ENCODE measurements at regions not wholly inside any gene's neighbourhood (a gene's known extent, or its start where the extent isn't known, plus 50 kb on each side); places are given as distances from the start of the nearest gene placed in this dataset.

DNA sequence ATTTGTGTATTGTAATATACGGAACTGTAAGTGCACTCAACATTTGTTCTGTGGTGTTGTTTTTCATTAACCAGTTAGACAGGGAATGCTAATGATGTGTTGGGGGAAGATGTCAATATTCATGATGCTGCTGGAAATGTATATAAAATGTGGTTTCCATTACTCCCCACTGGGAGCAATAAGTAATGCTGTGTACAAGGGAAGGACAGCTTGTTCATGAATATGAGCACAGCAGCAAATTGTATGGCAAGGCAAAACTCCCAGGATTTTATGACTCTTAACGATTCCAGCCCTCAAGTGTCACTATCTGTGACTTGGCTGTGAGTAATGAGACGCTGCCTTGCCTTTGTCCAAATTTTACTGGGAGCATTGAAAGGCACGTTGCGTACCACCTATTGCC is 312.4 kb upstream of the DDX18 start:
- 40 to 47% methylated on average over 5 of the region's 5 CpGs for WGBS, 2 donors
- no peaks in the 10 kb centered on the region for H3K27me3 ChIP-seq (ENCODE audit: control insufficient read depth in 1 of 2, insufficient read depth in 2 of 2, low read length in 1 of 2)
- no peaks in the 10 kb centered on the region for H3K4me1 ChIP-seq (ENCODE audit: control insufficient read depth in 1 of 2, insufficient read depth in 2 of 2, low read length in 2 of 2)
- no peaks in the 10 kb centered on the region for H3K36me3 ChIP-seq (ENCODE audit: control insufficient read depth in 1 of 2, insufficient read depth in 2 of 2, low read length in 1 of 2)
- no peak overlapping the region for H3K27ac ChIP-seq (ENCODE audit: low read depth in 1 of 2, low read length in 2 of 2)
- intact Hi-C loops (cut with DNase I), result no loop called here
- H3K4me3 ChIP-seq (ENCODE audit: low read length in 2 of 2), result no peak overlapping the region
- ATAC-seq (ENCODE audit: low FRiP score) (no peak), DNase-seq (no peak)
- no peaks in the 10 kb centered on the region for H3K9me3 ChIP-seq (ENCODE audit: control insufficient read depth, low read length)

DNA sequence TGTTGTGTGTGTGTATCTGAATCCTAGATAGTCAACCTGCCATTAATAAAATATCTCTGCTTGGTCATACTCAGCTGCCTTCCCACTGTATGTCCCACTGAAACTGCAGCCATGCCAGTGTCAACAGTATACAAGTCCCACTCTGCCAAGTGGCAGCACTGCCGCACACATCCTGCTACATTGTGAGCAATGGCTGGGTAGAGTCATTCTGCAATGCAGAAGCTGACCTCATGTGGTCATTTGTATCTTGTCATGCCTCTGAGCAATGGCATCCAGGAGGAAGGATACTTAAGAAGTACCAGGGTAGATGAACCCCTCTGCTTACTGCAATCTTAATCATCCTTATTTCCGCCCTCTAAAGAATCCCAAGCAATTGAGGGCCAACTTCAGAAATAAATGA is 302.2 kb upstream of the DDX18 start:
- Histone ChIP-seq H3K27ac (ENCODE audit: low read depth in 1 of 2, low read length in 2 of 2) (no peak overlapping the region), H3K9me3 (ENCODE audit: control insufficient read depth, low read length) (no peaks in the 10 kb centered on the region), H3K27me3 (ENCODE audit: control insufficient read depth in 1 of 2, insufficient read depth in 2 of 2, low read length in 1 of 2) (no peaks in the 10 kb centered on the region), H3K4me1 (ENCODE audit: control insufficient read depth in 1 of 2, insufficient read depth in 2 of 2, low read length in 2 of 2) (no peaks in the 10 kb centered on the region), H3K36me3 (ENCODE audit: control insufficient read depth in 1 of 2, insufficient read depth in 2 of 2, low read length in 1 of 2) (no peaks in the 10 kb centered on the region), H3K4me3 (ENCODE audit: low read length in 2 of 2) (no peak overlapping the region)
- ATAC-seq (ENCODE audit: low FRiP score), result no peak
- DNase-seq, result no peak
- intact Hi-C loops (cut with DNase I), result no loop called here
- 57 to 59% methylated on average over 2 of the region's 2 CpGs for WGBS, 2 donors

DNA sequence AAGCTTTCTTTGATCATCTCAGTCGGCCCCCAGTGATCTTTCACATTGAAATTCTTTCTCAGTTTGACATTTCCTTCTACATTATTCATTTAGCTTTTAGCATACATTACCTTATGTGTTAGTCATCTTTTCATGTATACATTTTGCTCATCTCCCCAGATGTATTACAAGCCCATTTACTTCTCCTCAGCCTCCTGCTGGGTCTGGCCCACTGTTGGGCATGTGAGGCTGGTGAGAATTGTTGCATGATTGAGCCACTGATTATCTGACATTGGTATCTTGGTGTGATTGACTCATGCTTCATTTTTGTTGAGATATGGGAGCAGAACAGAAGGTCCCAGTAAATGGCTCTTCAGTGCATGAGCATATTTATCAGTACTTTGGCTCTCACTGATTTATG is 300.1 kb upstream of the DDX18 start:
- 60 to 62% methylated on average over 1 of the region's 1 CpG for WGBS, 2 donors
- ATAC-seq (ENCODE audit: low FRiP score), result no peak
- no peaks in the 10 kb centered on the region for H3K9me3 ChIP-seq (ENCODE audit: control insufficient read depth, low read length)
- H3K27me3 ChIP-seq (ENCODE audit: control insufficient read depth in 1 of 2, insufficient read depth in 2 of 2, low read length in 1 of 2), result no peaks in the 10 kb centered on the region
- no peak overlapping the region for H3K4me3 ChIP-seq (ENCODE audit: low read length in 2 of 2)
- H3K27ac ChIP-seq (ENCODE audit: low read depth in 1 of 2, low read length in 2 of 2), result no peak overlapping the region
- no peaks in the 10 kb centered on the region for H3K36me3 ChIP-seq (ENCODE audit: control insufficient read depth in 1 of 2, insufficient read depth in 2 of 2, low read length in 1 of 2)
- intact Hi-C loops (cut with DNase I), result no loop called here
- DNase-seq, result no peak
- no peaks in the 10 kb centered on the region for H3K4me1 ChIP-seq (ENCODE audit: control insufficient read depth in 1 of 2, insufficient read depth in 2 of 2, low read length in 2 of 2)

DNA sequence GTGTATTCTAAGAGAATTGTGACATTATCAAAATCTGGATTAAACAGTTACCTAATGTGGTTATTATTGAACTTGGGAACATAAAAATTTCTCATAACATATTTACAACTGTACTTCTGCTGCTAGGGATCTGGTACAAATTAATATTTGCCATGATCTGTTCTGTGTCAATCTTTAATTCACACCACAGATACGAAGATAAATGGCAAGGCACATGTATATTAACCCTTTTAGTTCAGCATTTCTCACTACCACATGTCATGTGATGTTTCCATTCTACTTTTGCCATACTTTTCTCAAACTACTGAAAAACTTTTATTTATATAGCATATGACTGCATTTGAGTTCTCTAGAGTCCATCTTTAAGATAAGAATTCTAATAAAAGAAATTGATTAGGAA is 295.3 kb upstream of the DDX18 start:
- Histone ChIP-seq H3K27me3 (ENCODE audit: control insufficient read depth in 1 of 2, insufficient read depth in 2 of 2, low read length in 1 of 2) (no peaks in the 10 kb centered on the region), H3K9me3 (ENCODE audit: control insufficient read depth, low read length) (no peaks in the 10 kb centered on the region), H3K36me3 (ENCODE audit: control insufficient read depth in 1 of 2, insufficient read depth in 2 of 2, low read length in 1 of 2) (no peaks in the 10 kb centered on the region), H3K4me1 (ENCODE audit: control insufficient read depth in 1 of 2, insufficient read depth in 2 of 2, low read length in 2 of 2) (no peaks in the 10 kb centered on the region), H3K27ac (ENCODE audit: low read depth in 1 of 2, low read length in 2 of 2) (no peak overlapping the region), H3K4me3 (ENCODE audit: low read length in 2 of 2) (no peak overlapping the region)
- DNase-seq, result no peak
- ATAC-seq (ENCODE audit: low FRiP score), result no peak
- 14 to 21% methylated on average over 1 of the region's 1 CpG for WGBS, 2 donors
- intact Hi-C loops (cut with DNase I), result no loop called here

DNA sequence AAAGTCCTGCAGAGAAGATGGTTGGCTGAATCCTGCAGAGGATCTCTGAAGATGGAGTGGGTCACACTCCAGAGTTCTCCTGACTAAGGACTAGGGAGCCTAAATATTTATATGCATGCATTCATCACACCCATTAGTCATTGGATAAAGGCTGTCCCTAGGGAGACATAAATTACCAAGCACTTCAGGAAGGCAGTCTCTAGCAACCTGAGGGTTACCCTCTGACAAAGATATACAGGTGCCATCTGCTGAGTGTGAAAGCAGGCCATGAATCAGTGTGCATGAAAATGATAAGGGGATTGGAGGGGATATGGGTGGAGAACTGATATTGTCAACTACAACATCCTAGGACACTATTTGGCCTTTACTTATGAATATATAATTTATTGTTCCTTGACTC is 294.8 kb upstream of the DDX18 start:
- DNase-seq (no peak), ATAC-seq (ENCODE audit: low FRiP score) (no peak)
- no peaks in the 10 kb centered on the region for H3K4me1 ChIP-seq (ENCODE audit: control insufficient read depth in 1 of 2, insufficient read depth in 2 of 2, low read length in 2 of 2)
- H3K27ac ChIP-seq (ENCODE audit: low read depth in 1 of 2, low read length in 2 of 2), result no peak overlapping the region
- intact Hi-C loops (cut with DNase I), result no loop called here
- no peaks in the 10 kb centered on the region for H3K9me3 ChIP-seq (ENCODE audit: control insufficient read depth, low read length)
- no peaks in the 10 kb centered on the region for H3K36me3 ChIP-seq (ENCODE audit: control insufficient read depth in 1 of 2, insufficient read depth in 2 of 2, low read length in 1 of 2)
- H3K4me3 ChIP-seq (ENCODE audit: low read length in 2 of 2), result no peak overlapping the region
- no peaks in the 10 kb centered on the region for H3K27me3 ChIP-seq (ENCODE audit: control insufficient read depth in 1 of 2, insufficient read depth in 2 of 2, low read length in 1 of 2)

DNA sequence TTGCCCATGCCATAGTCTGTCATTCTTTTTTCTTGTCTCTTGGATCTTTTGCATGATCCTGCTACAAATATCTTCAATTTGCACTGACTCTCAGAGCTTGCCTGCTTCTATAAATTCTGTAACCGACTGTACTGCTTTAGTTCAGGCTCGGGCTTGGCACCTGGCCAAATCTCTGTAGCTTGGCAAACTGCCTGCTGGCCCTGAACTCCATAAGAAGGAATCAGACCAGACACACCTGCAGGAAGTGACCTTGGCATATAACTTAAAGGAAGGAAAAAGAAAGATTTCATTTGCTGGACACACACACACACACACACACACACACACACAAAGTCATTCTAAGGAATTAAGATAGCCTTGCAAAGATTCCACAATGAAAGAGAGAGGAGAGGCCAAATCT is 291.2 kb upstream of the DDX18 start:
- intact Hi-C loops (cut with DNase I), result no loop called here
- DNase-seq, result peak in 1 of 2 donors; percentile 76
- no peaks in the 10 kb centered on the region for H3K36me3 ChIP-seq (ENCODE audit: control insufficient read depth in 1 of 2, insufficient read depth in 2 of 2, low read length in 1 of 2)
- H3K27ac ChIP-seq (ENCODE audit: low read depth in 1 of 2, low read length in 2 of 2), result no peak overlapping the region
- 1 to 2% methylated on average over 2 of the region's 2 CpGs for WGBS, 2 donors
- no peak overlapping the region for H3K4me3 ChIP-seq (ENCODE audit: low read length in 2 of 2)
- H3K9me3 ChIP-seq (ENCODE audit: control insufficient read depth, low read length), result no peaks in the 10 kb centered on the region
- H3K27me3 ChIP-seq (ENCODE audit: control insufficient read depth in 1 of 2, insufficient read depth in 2 of 2, low read length in 1 of 2), result no peaks in the 10 kb centered on the region
- ATAC-seq (ENCODE audit: low FRiP score), result no peak
- no peaks in the 10 kb centered on the region for H3K4me1 ChIP-seq (ENCODE audit: control insufficient read depth in 1 of 2, insufficient read depth in 2 of 2, low read length in 2 of 2)

DNA sequence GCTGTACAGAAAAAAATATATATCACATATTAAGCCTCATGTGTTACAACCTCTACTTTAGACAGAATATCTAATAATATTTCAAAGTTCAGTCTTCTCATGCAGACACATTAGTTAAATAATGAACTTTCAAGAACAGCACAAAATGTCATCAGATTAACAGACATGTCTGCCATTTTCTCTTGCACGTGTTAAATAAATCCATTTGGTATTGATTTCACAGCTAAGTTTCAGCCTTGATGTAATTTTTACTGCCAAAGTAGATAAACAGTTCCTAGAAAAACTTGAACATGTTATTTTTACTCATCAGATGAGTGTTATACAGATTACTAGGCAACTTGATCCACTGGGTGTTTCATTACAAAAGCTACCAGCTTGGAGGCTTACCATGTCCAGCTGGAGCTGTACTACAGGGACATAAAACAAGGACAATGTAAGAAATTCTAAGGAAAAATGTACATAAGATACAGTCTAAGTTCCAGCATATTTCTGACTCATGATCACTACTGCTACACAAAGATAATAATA is 290.7 kb upstream of the DDX18 start:
- no peak overlapping the region for H3K27ac ChIP-seq (ENCODE audit: low read depth in 1 of 2, low read length in 2 of 2)
- no peaks in the 10 kb centered on the region for H3K9me3 ChIP-seq (ENCODE audit: control insufficient read depth, low read length)
- no peaks in the 10 kb centered on the region for H3K36me3 ChIP-seq (ENCODE audit: control insufficient read depth in 1 of 2, insufficient read depth in 2 of 2, low read length in 1 of 2)
- DNase-seq (no peak), ATAC-seq (ENCODE audit: low FRiP score) (no peak)
- no peaks in the 10 kb centered on the region for H3K4me1 ChIP-seq (ENCODE audit: control insufficient read depth in 1 of 2, insufficient read depth in 2 of 2, low read length in 2 of 2)
- H3K27me3 ChIP-seq (ENCODE audit: control insufficient read depth in 1 of 2, insufficient read depth in 2 of 2, low read length in 1 of 2), result no peaks in the 10 kb centered on the region
- intact Hi-C loops (cut with DNase I), result no loop called here
- no peak overlapping the region for H3K4me3 ChIP-seq (ENCODE audit: low read length in 2 of 2)
- WGBS, 2 donors, result 37 to 48% methylated on average over 1 of the region's 1 CpG

DNA sequence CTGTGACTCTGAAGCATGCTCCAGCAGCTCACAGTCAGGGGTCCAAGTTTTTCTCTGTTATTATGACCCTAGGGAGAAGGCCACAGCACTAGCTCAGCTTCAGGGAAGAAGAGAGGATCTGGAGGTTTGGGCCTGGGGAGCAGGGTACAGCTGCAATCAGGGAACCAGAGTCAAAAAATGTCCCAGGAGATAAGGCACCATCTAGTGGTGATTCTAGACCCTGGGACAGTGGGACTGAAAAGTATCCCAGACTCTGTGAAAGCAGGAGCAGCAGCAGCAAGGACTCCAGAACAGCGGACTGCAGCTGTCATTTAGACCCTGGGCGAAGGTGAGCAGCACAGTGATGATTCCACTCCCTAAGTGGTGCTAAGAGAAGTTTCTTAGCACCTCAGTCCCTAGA is 278.4 kb upstream of the DDX18 start:
- ATAC-seq (ENCODE audit: low FRiP score) (no peak), DNase-seq (no peak)
- intact Hi-C loops (cut with DNase I), result no loop called here
- Histone ChIP-seq H3K27ac (ENCODE audit: low read depth in 1 of 2, low read length in 2 of 2) (no peak overlapping the region), H3K9me3 (ENCODE audit: control insufficient read depth, low read length) (peaks cover 6% of the 10 kb centered on the region), H3K4me1 (ENCODE audit: control insufficient read depth in 1 of 2, insufficient read depth in 2 of 2, low read length in 2 of 2) (no peaks in the 10 kb centered on the region), H3K27me3 (ENCODE audit: control insufficient read depth in 1 of 2, insufficient read depth in 2 of 2, low read length in 1 of 2) (no peaks in the 10 kb centered on the region), H3K36me3 (ENCODE audit: control insufficient read depth in 1 of 2, insufficient read depth in 2 of 2, low read length in 1 of 2) (no peaks in the 10 kb centered on the region), H3K4me3 (ENCODE audit: low read length in 2 of 2) (no peak overlapping the region)
- 43 to 46% methylated on average over 2 of the region's 2 CpGs for WGBS, 2 donors

DNA sequence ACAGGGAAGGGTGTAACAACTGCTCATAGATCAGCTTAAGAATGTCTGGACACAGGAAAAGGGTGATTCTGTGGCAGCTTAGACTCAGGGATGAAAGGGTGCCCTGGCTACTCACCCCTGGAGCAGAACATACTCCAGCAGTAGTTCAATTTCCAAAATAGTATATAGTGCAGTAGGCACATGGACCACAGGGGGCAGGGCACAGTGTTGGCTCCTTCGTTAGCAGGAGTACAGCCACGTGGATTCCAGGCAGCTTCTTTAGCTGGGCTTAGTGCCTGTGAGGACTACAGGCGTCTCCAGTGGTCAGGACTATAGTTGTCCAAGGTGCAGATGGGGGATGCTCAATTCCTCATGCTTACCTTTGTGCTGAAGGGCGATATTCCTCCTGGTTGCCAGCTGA is 277.5 kb upstream of the DDX18 start:
- no peaks in the 10 kb centered on the region for H3K27me3 ChIP-seq (ENCODE audit: control insufficient read depth in 1 of 2, insufficient read depth in 2 of 2, low read length in 1 of 2)
- H3K27ac ChIP-seq (ENCODE audit: low read depth in 1 of 2, low read length in 2 of 2), result no peak overlapping the region
- ATAC-seq (ENCODE audit: low FRiP score) (peak; percentile 44), DNase-seq (no peak)
- intact Hi-C loops (cut with DNase I), result no loop called here
- H3K9me3 ChIP-seq (ENCODE audit: control insufficient read depth, low read length), result peaks cover 6% of the 10 kb centered on the region
- 54 to 59% methylated on average over 4 of the region's 4 CpGs for WGBS, 2 donors
- H3K4me3 ChIP-seq (ENCODE audit: low read length in 2 of 2), result no peak overlapping the region
- H3K36me3 ChIP-seq (ENCODE audit: control insufficient read depth in 1 of 2, insufficient read depth in 2 of 2, low read length in 1 of 2), result no peaks in the 10 kb centered on the region
- H3K4me1 ChIP-seq (ENCODE audit: control insufficient read depth in 1 of 2, insufficient read depth in 2 of 2, low read length in 2 of 2), result no peaks in the 10 kb centered on the region
